ENCODE measurements at regions not wholly inside any gene's neighbourhood (a gene's known extent, or its start where the extent isn't known, plus 50 kb on each side); places are given as distances from the start of the nearest gene placed in this dataset.
A peak's percentile ranks its signal among the peaks of the same experiment; 100 is the strongest.
"Not testable (repeated sequence)": the region's sequence is repeated elsewhere in the genome, so short reads cannot be mapped to it uniquely, and the experiment has no call there.

GRCh38 chr1:188669728-188670382 is 1807.8 kb downstream of the BRINP3 start:
- DNase-seq = no peak

- DNase-seq = no peak
Measured at GRCh38 chr1:188670837-188671236, 1806.8 kb downstream of the BRINP3 start.

- DNase-seq = no peak
Measured at GRCh38 chr1:188672153-188672552, 1805.5 kb downstream of the BRINP3 start.

DNA sequence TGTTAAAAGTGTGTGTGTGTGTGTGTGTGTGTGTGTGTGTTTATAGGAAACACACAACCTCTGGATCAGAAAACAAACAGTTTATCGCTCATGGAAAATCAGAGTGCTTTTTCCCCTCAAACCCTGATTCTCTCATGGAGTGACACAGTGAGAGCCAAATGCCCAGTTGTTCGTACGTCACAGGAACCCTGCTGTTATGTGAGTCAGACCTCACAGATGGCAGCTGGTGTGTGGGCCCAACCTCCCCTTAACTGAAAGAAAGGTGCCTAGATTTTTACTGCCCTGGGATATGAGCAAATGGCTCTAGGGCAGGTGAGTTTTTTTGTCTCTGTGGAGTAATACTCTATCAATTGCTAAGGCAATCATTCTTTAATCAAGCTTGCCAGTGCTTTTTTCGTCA is 1788.1 kb downstream of the BRINP3 start:
- no peak for DNase-seq

GRCh38 chr1:188700116-188700515 is 1777.5 kb downstream of the BRINP3 start:
- no peak for DNase-seq

GRCh38 chr1:188706742-188707141 is 1770.9 kb downstream of the BRINP3 start:
- no peak for DNase-seq

DNA sequence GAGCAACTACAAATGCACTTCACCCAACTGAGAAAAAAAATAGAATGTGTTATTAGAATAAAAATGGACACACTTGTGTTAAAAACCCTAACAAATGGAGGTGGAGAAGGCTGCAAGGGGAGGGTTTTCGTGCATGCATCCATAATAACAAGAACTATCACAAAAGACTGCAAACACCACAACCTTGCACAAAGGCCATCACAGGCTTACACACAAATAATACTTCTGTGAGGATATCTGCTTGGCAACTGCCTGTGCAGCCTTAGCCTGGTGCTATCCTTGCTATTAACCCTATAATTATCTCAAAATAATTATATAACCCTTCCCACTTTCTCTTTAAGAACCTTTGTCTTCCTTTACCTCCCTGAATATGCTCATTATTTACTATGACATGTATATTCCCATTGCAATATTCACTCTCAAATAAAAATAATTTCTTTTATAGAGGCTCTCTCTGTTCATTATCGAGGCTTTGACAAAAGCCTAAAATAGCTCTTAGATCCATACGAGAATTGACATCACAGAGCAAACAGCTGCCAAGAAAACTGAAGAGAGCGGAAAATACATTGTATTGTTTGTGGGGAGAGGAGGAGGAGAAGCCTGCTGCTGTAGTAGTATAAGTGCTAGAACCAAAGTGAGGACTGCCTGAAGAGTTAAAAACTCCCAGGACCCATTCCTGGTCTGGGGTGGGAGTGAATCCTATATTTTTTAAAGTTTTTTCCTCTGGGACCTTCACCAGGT is 1768.7 kb downstream of the BRINP3 start:
- no peak for DNase-seq

DNA sequence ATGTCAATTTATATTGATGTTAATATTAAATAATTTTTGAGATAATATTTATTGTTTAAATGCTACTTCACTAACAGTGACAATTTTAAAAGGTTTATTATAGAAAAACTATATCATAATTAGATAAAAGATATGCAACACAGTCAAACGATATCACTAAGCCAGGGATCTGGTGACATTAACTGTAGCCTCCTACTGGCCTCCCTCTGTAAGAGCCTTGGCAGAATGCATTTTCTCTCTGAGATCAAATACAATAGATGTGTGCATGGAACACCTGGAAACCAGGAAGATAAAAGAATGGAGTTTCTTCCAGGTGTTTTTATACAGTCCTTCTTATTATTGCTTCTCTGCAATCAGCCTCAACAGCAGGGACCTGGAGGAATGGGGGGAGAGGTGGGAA is 1762.1 kb downstream of the BRINP3 start:
- no peak for DNase-seq

- no peak for DNase-seq
Measured at GRCh38 chr1:188719735-188720134, 1757.9 kb downstream of the BRINP3 start.

- DNase-seq = no peak
Measured at GRCh38 chr1:188723332-188724020, 1754.2 kb downstream of the BRINP3 start.

DNA sequence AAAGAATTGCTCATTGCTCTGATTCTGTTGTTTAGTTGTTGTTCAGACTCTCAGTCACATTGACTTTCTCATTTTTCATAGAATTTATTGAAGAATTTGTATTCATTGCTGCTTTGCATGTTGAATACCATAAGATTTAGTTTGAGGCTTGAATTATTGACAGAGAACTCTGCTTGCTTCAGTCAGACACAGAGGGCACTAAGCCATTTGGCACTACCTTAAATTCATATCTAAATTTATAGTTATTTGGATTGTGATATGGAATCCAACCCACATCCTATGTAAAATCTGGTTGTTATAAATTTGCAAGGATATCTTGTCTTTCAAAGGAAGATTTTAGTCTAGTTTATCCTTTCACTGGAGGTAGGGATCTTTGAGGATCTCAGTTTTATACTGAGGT is 1748.6 kb downstream of the BRINP3 start:
- DNase-seq = no peak

GRCh38 chr1:188735567-188735966 is 1742.1 kb downstream of the BRINP3 start:
- no peak for DNase-seq

GRCh38 chr1:188749275-188749674 is 1728.4 kb downstream of the BRINP3 start:
- not testable (repeated sequence) for DNase-seq

DNA sequence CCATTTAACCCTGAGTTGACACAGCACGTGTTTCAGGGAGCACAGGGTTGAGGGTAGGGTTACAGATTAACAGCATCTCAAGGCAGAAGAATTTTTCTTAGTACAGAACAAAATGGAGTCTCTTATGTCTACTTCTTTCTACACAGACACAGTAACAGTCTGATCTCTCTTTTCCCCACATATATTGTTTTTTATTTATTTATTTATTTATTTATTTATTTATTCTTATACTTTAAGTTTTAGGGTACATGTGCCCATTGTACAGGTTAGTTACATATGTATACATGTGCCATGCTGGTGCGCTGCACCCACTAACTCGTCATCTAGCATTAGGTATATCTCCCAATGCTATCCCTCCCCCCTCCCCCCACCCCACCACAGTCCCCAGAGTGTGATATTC is 1725.6 kb downstream of the BRINP3 start:
- DNase-seq = not testable (repeated sequence)

GRCh38 chr1:188757747-188758146 is 1719.9 kb downstream of the BRINP3 start:
- DNase-seq = not testable (repeated sequence)

DNA sequence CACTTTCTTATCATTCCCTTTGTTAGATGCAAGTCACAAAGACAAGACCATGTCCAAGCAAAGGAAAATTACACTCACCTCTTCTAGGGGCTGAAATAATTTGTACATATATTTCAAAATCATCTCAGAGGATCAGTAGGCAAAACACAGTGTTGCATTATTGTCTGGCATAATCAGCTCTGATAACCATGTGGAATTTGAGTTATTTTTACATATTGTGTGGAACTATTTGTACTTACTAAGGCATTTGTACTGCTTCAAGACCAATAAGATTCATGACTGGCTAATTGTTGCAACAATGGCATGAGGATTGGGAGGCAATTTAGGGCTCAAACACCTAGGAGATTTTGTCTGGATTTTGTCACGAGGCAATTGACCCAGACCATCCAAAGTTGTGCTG is 1716.4 kb downstream of the BRINP3 start:
- no peak for DNase-seq

- no peak for DNase-seq
Measured at GRCh38 chr1:188762166-188762743, 1715.4 kb downstream of the BRINP3 start.

DNA sequence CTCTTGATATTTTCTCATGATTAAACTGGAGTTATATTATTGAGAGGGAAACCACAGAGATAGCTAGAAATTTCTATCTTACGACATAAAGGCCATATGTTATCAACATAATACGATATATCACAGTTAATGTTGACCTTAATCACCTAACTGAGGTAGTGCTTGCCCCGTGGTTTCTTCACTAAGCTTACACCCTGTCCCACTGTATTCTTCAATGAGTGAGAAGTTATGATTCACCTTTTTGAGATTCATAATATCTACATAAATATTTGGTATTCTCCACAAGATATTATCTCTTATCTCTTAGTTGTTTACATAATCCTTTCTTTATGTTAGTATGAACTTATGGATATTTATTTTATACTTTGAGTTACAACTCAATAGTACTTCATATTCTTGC is 1714.1 kb downstream of the BRINP3 start:
- DNase-seq = no peak

- DNase-seq = no peak
Measured at GRCh38 chr1:188769181-188769580, 1708.5 kb downstream of the BRINP3 start.

DNA sequence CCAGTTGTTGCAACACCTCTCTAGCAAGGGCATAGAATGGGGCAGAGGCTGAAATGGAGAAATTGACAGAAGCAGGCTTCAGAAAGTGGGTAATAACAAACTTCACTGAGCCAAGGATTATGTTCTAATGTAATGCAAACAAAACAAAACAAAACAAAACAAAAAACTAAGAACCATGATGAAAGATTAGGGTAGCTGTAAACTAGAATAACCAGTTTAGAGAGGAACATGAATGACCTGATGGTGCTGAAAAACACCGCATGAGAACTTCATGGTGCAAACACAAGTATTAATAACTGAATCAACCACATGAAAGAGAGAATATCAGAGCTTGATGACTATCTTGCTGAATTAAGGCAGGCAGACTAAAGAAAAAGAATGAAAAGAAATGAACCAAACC is 1707.7 kb downstream of the BRINP3 start:
- DNase-seq = no peak

GRCh38 chr1:188778578-188778977 is 1699.1 kb downstream of the BRINP3 start:
- no peak for DNase-seq

GRCh38 chr1:188782220-188782841 is 1695.3 kb downstream of the BRINP3 start:
- DNase-seq = peak; percentile 9 to 41

GRCh38 chr1:188794969-188795368 is 1682.7 kb downstream of the BRINP3 start:
- no peak for DNase-seq

Measured in inflammatory macrophage (primary cell).